Neural progenitor cell (in vitro differentiated cells): ENCODE measurements at regions not wholly inside any gene's neighbourhood (a gene's known extent, or its start where the extent isn't known, plus 50 kb on each side); places are given as distances from the start of the nearest gene placed in this dataset.
"Not testable (repeated sequence)": the region's sequence is repeated elsewhere in the genome, so short reads cannot be mapped to it uniquely, and the experiment has no call there.

Source experiments
- DNase-seq: peaks from one replicate; pipeline ENCODE4 v3.0.0-alpha.2; 2016; ENCODE audit warnings: low spot score
- H2AFZ ChIP-seq: fragments of 200-600 bp; sonication (generic); replicated peaks from 2 replicates; pipeline ENCODE4 v1.6.1; 2016; ENCODE audit warnings: antibody characterized with exemption
- H3F3A ChIP-seq: fragments of 200-600 bp; sonication (generic); 2 replicates; pipeline ENCODE4 v1.6.1; 2016; ENCODE audit warnings: antibody characterized with exemption, low read depth
- H3K27ac ChIP-seq: fragments of 200-600 bp; sonication (generic); 2 replicates; pipeline ENCODE4 v1.5.1; 2016; ENCODE audit warnings: mild to moderate bottlenecking
- H3K27me3 ChIP-seq: fragments of 200-600 bp; sonication (generic); 2 replicates; pipeline ENCODE4 v1.6.1; 2016; ENCODE audit warnings: mild to moderate bottlenecking, moderate library complexity
- H3K36me3 ChIP-seq: fragments of 200-600 bp; sonication (generic); 2 replicates; pipeline ENCODE4 v1.5.1; 2016
- H3K4me1 ChIP-seq: fragments of 200-600 bp; sonication (generic); 2 replicates; pipeline ENCODE4 v1.6.1; 2016; ENCODE audit warnings: mixed run types
- H3K4me2 ChIP-seq: fragments of 200-600 bp; sonication (generic); 2 replicates; pipeline ENCODE4 v1.6.1; 2016
- H3K4me3 ChIP-seq: fragments of 200-600 bp; sonication (generic); 2 replicates; pipeline ENCODE4 v1.5.1; 2016
- H3K79me2 ChIP-seq: fragments of 200-600 bp; sonication (generic); 2 replicates; pipeline ENCODE4 v1.6.1; 2016; ENCODE audit warnings: low read depth
- H3K9ac ChIP-seq: fragments of 200-600 bp; sonication (generic); 2 replicates; pipeline ENCODE4 v1.6.1; 2016
- H3K9me3 ChIP-seq: fragments of 200-600 bp; sonication (generic); 2 replicates; pipeline ENCODE4 v1.5.1; 2016; ENCODE audit warnings: low read depth
- H4K20me1 ChIP-seq: fragments of 200-600 bp; sonication (generic); 2 replicates; pipeline ENCODE4 v1.6.1; 2016; ENCODE audit warnings: low read depth
- H3K27ac Mint-ChIP-seq: 3 replicates; pipeline ENCODE4 v1.8.0; 2021; ENCODE audit warnings: mixed read lengths
- H3K27me3 Mint-ChIP-seq: 2 replicates; pipeline ENCODE4 v1.8.0; 2022; ENCODE audit warnings: low read depth, mild to moderate bottlenecking, inconsistent platforms, moderate library complexity, mixed read lengths; ENCODE audit not compliant: insufficient read depth
- H3K36me3 Mint-ChIP-seq: 3 replicates; pipeline ENCODE4 v1.8.0; 2021; ENCODE audit warnings: mixed read lengths
- H3K4me1 Mint-ChIP-seq: 3 replicates; pipeline ENCODE4 v1.8.0; 2021; ENCODE audit warnings: mixed read lengths
- H3K4me3 Mint-ChIP-seq: 3 replicates; pipeline ENCODE4 v1.8.0; 2021; ENCODE audit warnings: mild to moderate bottlenecking, moderate library complexity, mixed read lengths
- H3K9me3 Mint-ChIP-seq: 3 replicates; pipeline ENCODE4 v1.8.0; 2020; ENCODE audit warnings: mixed read lengths
- CTCF ChIP-seq: fragments of 200-600 bp; sonication (generic); IDR thresholded peaks from 2 replicates; pipeline ENCODE4 v1.5.1; 2017; ENCODE audit warnings: antibody characterized with exemption, mild to moderate bottlenecking
- EZH2 ChIP-seq: fragments of 200-600 bp; sonication (generic); IDR thresholded peaks from 2 replicates; pipeline ENCODE4 v1.6.1; 2017; ENCODE audit warnings: antibody characterized with exemption, mild to moderate bottlenecking, moderate library complexity
- EZH2phosphoT487 ChIP-seq: fragments of 200-600 bp; sonication (generic); IDR thresholded peaks from 2 replicates; pipeline ENCODE4 v1.6.1; 2017; ENCODE audit warnings: antibody characterized with exemption

GRCh38 chr2:60213865-60214625 lies 339.4 kb downstream of the BCL11A start:
- H3K4me3 Mint-ChIP-seq: no peak overlapping the region
- Histone ChIP-seq H2AFZ (no peak overlapping the region), H3K4me1 (peaks cover 41% of the 10 kb centered on the region), H4K20me1 (peaks cover 3% of the 10 kb centered on the region), H3F3A (peaks cover 34% of the 10 kb centered on the region), H3K27me3 (no peaks in the 10 kb centered on the region), H3K9me3 (no peaks in the 10 kb centered on the region), H3K4me2 (peak overlapping the region; percentile 72), H3K36me3 (no peaks in the 10 kb centered on the region), H3K4me3 (no peak overlapping the region), H3K9ac (no peak overlapping the region), H3K27ac (no peak overlapping the region), H3K79me2 (no peaks in the 10 kb centered on the region)
- DNase-seq: peak; percentile 56
- no peaks in the 10 kb centered on the region for H3K27me3 Mint-ChIP-seq
- H3K27ac Mint-ChIP-seq: no peak overlapping the region
- TF ChIP-seq EZH2phosphoT487 (no peak), EZH2 (no peak), CTCF (no peak)
- H3K36me3 Mint-ChIP-seq: no peaks in the 10 kb centered on the region
- H3K9me3 Mint-ChIP-seq: no peaks in the 10 kb centered on the region
- H3K4me1 Mint-ChIP-seq: peaks cover 23% of the 10 kb centered on the region

GRCh38 chr2:60212181-60212945 lies 341.1 kb downstream of the BCL11A start:
- Histone ChIP-seq H3K27me3 (no peaks in the 10 kb centered on the region), H4K20me1 (peaks cover 3% of the 10 kb centered on the region), H2AFZ (no peak overlapping the region), H3K36me3 (no peaks in the 10 kb centered on the region), H3K27ac (no peak overlapping the region), H3K9me3 (no peaks in the 10 kb centered on the region), H3K4me3 (no peak overlapping the region), H3K79me2 (no peaks in the 10 kb centered on the region), H3F3A (peaks cover 34% of the 10 kb centered on the region), H3K4me1 (peaks cover 41% of the 10 kb centered on the region), H3K9ac (no peak overlapping the region), H3K4me2 (no peak overlapping the region)
- TF ChIP-seq EZH2 (no peak), CTCF (no peak), EZH2phosphoT487 (no peak)
- Mint-ChIP-seq H3K4me3 (no peak overlapping the region), H3K27ac (no peak overlapping the region), H3K27me3 (no peaks in the 10 kb centered on the region), H3K9me3 (no peaks in the 10 kb centered on the region), H3K36me3 (no peaks in the 10 kb centered on the region), H3K4me1 (peaks cover 23% of the 10 kb centered on the region)
- no peak for DNase-seq

GRCh38 chr2:60189006-60189405 lies 364.4 kb downstream of the BCL11A start:
- H3F3A ChIP-seq, H3K4me3 ChIP-seq, H3K9me3 ChIP-seq, H3K36me3 ChIP-seq, H4K20me1 ChIP-seq, H3K27me3 Mint-ChIP-seq, DNase-seq, H3K4me1 Mint-ChIP-seq, H3K27ac Mint-ChIP-seq, H3K36me3 Mint-ChIP-seq, H3K4me1 ChIP-seq, H3K27ac ChIP-seq, H3K27me3 ChIP-seq, H2AFZ ChIP-seq, H3K9ac ChIP-seq, H3K4me2 ChIP-seq, H3K4me3 Mint-ChIP-seq, H3K79me2 ChIP-seq: not testable (repeated sequence)
- peaks cover 19% of the 10 kb centered on the region for H3K9me3 Mint-ChIP-seq

GRCh38 chr2:60175290-60175689 lies 378.2 kb downstream of the BCL11A start:
- no peaks in the 10 kb centered on the region for H3K9me3 Mint-ChIP-seq
- Histone ChIP-seq H3F3A (no peaks in the 10 kb centered on the region), H3K79me2 (no peaks in the 10 kb centered on the region), H3K4me1 (peaks cover 14% of the 10 kb centered on the region), H3K27ac (no peak overlapping the region), H3K9me3 (no peaks in the 10 kb centered on the region), H2AFZ (no peak overlapping the region), H3K27me3 (no peaks in the 10 kb centered on the region), H3K4me2 (no peak overlapping the region), H4K20me1 (no peaks in the 10 kb centered on the region), H3K9ac (no peak overlapping the region), H3K4me3 (no peak overlapping the region), H3K36me3 (no peaks in the 10 kb centered on the region)
- TF ChIP-seq EZH2 (no peak), CTCF (no peak), EZH2phosphoT487 (no peak)
- H3K27ac Mint-ChIP-seq: no peak overlapping the region
- no peak overlapping the region for H3K4me3 Mint-ChIP-seq
- H3K4me1 Mint-ChIP-seq: no peaks in the 10 kb centered on the region
- no peaks in the 10 kb centered on the region for H3K27me3 Mint-ChIP-seq
- H3K36me3 Mint-ChIP-seq: no peaks in the 10 kb centered on the region
- no peak for DNase-seq
